Stimulated activated effector memory CD8-positive, alpha-beta T cell treated with anti-CD3 and anti-CD28 coated beads, Interleukin-12 subunit alpha, Interleukin-12 subunit beta, amount 100 ng/mL, for 72 hours (primary cell): ENCODE measurements at regions not wholly inside any gene's neighbourhood (a gene's known extent, or its start where the extent isn't known, plus 50 kb on each side); places are given as distances from the start of the nearest gene placed in this dataset.
"Not testable (repeated sequence)": the region's sequence is repeated elsewhere in the genome, so short reads cannot be mapped to it uniquely, and the experiment has no call there.

Source experiments
- ATAC-seq: fragments of 150-1000 bp; cut with Tn5 transposase; 2 replicates; pipeline ENCODE4 v1.10.0; 2021
- DNase-seq, 2 donors: peaks; one replicate each; pipeline ENCODE4 v3.0.0; 2021 to 2022; ENCODE audit warnings: low spot score in 2 of 2
- H3K27ac Mint-ChIP-seq: one replicate; pipeline ENCODE4 v1.8.0; 2022; ENCODE audit warnings: mild to moderate bottlenecking, mixed read lengths
- H3K36me3 Mint-ChIP-seq: one replicate; pipeline ENCODE4 v1.8.0; 2022; ENCODE audit warnings: mild to moderate bottlenecking, mixed read lengths
- H3K4me1 Mint-ChIP-seq: one replicate; pipeline ENCODE4 v1.8.0; 2022; ENCODE audit warnings: mixed read lengths
- H3K4me3 Mint-ChIP-seq: one replicate; pipeline ENCODE4 v1.8.0; 2022; ENCODE audit warnings: mild to moderate bottlenecking, mixed read lengths
- H3K9me3 Mint-ChIP-seq: one replicate; pipeline ENCODE4 v1.8.0; 2022; ENCODE audit warnings: mixed read lengths

DNA sequence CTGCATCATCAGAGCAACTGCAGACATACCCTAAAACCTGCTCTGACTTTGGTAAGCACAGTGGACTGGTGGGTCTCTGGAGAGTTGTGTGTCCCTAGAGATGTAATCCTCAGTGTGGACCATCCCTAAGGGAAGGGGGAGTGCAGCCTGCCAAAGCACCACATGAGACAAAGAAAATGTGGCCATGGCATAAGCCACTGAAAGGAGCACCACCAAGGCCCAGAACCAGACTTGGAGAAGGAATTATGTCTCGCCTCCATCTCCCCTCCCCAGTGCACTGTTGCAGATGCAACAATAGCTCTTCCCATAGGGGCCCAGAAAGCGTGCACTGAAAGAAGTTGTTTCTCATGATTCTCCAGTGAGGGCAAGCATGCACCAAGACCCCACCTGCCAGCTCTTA, 69.7 kb upstream of the AGAP9 start:
- not testable (repeated sequence) for H3K9me3 Mint-ChIP-seq, H3K27ac Mint-ChIP-seq, H3K36me3 Mint-ChIP-seq, DNase-seq, H3K4me1 Mint-ChIP-seq, H3K4me3 Mint-ChIP-seq
- ATAC-seq: peak; percentile 19

DNA sequence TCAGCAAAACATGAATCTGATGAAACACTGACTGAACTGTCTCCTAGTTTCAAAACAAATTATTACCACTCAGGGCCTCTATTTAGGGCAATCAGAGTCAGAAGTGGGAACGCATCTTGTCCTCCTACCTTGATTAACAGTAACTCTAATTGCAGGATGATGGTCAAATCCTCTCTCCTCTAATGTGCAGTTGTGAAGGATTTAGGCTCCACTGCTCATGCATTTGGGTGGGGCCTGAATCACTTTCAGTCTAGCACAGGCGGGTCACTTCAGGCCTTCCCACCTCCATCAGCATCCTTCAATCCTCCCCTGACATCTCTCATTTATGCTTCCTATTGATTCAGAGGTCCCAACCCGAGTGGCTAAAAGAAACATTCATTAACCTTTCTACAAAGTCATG, 67.5 kb upstream of the AGAP9 start:
- ATAC-seq: peak; percentile 12
- H3K9me3 Mint-ChIP-seq, H3K36me3 Mint-ChIP-seq, DNase-seq, H3K4me3 Mint-ChIP-seq, H3K27ac Mint-ChIP-seq, H3K4me1 Mint-ChIP-seq: not testable (repeated sequence)

DNA sequence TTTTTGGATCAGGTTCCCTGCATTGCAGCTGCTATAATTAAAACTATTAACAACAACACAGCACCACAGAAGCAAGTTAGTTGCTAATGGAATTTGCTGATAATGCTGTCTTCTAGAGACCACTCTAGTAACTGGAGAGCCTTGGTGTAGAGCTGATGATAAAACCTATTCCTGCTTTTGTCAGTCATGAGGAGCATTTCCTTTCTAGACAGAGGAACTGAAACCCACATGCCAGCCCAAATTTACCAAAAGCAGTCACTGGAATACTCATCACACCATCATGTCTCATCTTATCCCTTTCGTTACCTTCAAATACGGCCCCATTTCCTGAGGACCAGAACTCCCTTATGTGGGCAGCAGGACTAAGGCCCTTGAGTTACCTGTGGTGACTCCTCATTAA, 67.1 kb upstream of the AGAP9 start:
- not testable (repeated sequence) for H3K9me3 Mint-ChIP-seq, H3K4me1 Mint-ChIP-seq, H3K27ac Mint-ChIP-seq, H3K4me3 Mint-ChIP-seq, DNase-seq, H3K36me3 Mint-ChIP-seq
- ATAC-seq: peak; percentile 31

DNA sequence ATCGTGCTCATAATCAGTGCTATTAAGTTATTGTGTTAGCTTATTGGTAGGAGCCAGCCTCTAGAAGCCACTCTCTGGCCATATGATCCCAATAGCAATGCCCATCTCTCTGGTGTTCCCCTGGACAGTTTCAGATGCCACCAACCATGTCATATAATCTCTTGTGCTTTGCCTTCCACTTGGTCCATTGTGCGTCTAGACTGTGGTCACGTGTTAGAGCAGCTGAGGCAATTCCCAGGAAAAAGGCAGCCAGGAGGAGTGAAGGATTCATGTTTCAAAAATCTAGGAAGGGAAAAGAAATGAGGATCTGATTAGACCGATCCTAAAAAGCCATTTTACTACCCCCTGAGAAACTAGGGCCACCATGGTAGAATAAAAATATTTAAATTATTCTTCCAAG, 58.6 kb upstream of the AGAP9 start:
- H3K4me3 Mint-ChIP-seq, H3K4me1 Mint-ChIP-seq, H3K36me3 Mint-ChIP-seq, DNase-seq, H3K9me3 Mint-ChIP-seq, H3K27ac Mint-ChIP-seq, ATAC-seq: not testable (repeated sequence)

DNA sequence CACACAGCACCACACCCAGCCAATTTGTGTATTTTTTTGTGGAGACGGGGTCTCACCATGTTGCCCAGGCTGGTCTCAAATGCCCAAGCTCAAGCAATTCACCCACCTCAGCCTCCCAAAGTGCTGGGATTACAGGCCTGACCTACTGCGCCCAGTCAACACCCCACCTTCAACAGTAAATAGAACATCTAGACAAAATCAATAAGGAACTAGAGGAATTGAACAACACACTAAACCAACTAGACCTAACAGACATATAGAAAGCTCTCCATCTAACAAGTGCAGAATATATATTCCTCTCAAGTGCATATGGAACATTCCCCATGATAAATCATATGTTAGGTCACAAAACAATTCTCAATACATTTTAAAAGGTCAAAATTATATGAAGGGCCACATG, 56.6 kb upstream of the AGAP9 start:
- not testable (repeated sequence) for ATAC-seq, H3K36me3 Mint-ChIP-seq, H3K4me3 Mint-ChIP-seq, H3K4me1 Mint-ChIP-seq, DNase-seq, H3K27ac Mint-ChIP-seq, H3K9me3 Mint-ChIP-seq

DNA sequence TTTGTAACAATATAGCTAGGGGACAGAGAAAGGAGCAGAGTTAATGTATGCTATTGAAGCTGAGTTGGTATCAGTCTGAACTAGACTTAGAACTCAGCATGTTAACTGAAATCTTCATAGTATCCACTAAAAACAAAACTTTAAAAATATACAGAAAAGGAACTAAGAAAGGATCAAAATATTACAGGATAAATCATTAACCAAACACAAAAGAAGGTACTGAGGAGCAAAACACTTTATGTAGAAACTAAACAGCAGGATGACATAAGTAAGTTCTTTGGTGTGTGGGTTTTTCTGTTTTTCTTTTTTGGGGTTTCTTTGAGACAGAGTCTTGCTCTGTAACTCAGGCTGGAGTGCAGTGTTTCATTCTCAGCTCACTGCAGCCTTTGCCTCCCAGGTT, 55.1 kb upstream of the AGAP9 start:
- not testable (repeated sequence) for H3K36me3 Mint-ChIP-seq

More for the DNA sequence above, 55.1 kb upstream of the AGAP9 start:
- H3K27ac Mint-ChIP-seq, ATAC-seq, H3K4me3 Mint-ChIP-seq, H3K9me3 Mint-ChIP-seq, H3K4me1 Mint-ChIP-seq, DNase-seq: not testable (repeated sequence)
